Panc1 (cell line): ENCODE measurements at regions not wholly inside any gene's neighbourhood (a gene's known extent, or its start where the extent isn't known, plus 50 kb on each side); places are given as distances from the start of the nearest gene placed in this dataset.

ENCODE experiments used
- ATAC-seq: fragments of 200-7000 bp; cut with Tn5 transposase; 2 replicates; pipeline ENCODE4 v1.9.1; 2020; ENCODE audit warnings: mild to moderate bottlenecking, moderate library complexity
- BruUV-seq: library from RNA; stranded (reverse); fragments of 400-500 nt; replicated peaks from 2 replicates; lab custom pipeline; 2021; lab: Mats Ljungman, UMichigan
- CTCF ChIA-PET: fragments of 300-600 bp; sonication (Branson Sonifier 250); formaldehyde crosslinking; loops from one replicate; lab custom pipeline; 2022; ENCODE audit warnings: antibody characterized with exemption; lab: Charles Lee
- POLR2A ChIA-PET: fragments of 300-600 bp; sonication (Branson Sonifier 250); formaldehyde crosslinking; loops from one replicate; lab custom pipeline; 2022; ENCODE audit warnings: antibody characterized with exemption; lab: Charles Lee
- DNase-seq: peaks from one replicate; pipeline ENCODE4 v3.0.0-alpha.2; 2010; ENCODE audit warnings: low read depth, low spot score
- H3K27ac ChIP-seq: 2 replicates; pipeline ENCODE4 v1.5.1; 2011; ENCODE audit warnings: mild to moderate bottlenecking, low read length, inconsistent platforms
- H3K27me3 ChIP-seq: fragments of 200-500 bp; sonication (Bioruptor generic); 2 replicates; pipeline ENCODE4 v1.6.0; 2014; ENCODE audit warnings: low read length, inconsistent platforms; ENCODE audit not compliant: control insufficient read depth, insufficient read depth
- H3K36me3 ChIP-seq: fragments of 200-500 bp; sonication (Bioruptor generic); 2 replicates; pipeline ENCODE4 v1.5.1; 2014; ENCODE audit warnings: inconsistent platforms, mild to moderate bottlenecking, low read length, moderate library complexity; ENCODE audit not compliant: control insufficient read depth, insufficient read depth
- H3K4me1 ChIP-seq: 2 replicates; pipeline ENCODE4 v1.5.1; 2011; ENCODE audit warnings: inconsistent platforms, mild to moderate bottlenecking, low read length, moderate library complexity; ENCODE audit not compliant: control insufficient read depth, insufficient read depth
- H3K4me3 ChIP-seq, 2 experiments: 2 replicates each; pipeline ENCODE4 v1.5.1; 2011 to 2012; ENCODE audit warnings: low read depth in 2 of 2, low read length in 2 of 2, mild to moderate bottlenecking in 2 of 2, inconsistent platforms in 1 of 2, moderate library complexity in 1 of 2
- H3K9me3 ChIP-seq: fragments of 200-500 bp; sonication (Bioruptor generic); 2 replicates; pipeline ENCODE4 v1.5.1; 2014; ENCODE audit warnings: low read depth, mild to moderate bottlenecking, inconsistent platforms, low read length, moderate library complexity; ENCODE audit not compliant: control insufficient read depth, insufficient read depth
- CTCF ChIP-seq: fragments of 450-650 bp; IDR thresholded peaks from 2 replicates; pipeline ENCODE4 v1.5.1; 2017; ENCODE audit warnings: mild to moderate bottlenecking
- POLR2AphosphoS5 ChIP-seq: IDR thresholded peaks from 2 replicates; pipeline ENCODE4 v1.6.1; 2012; ENCODE audit warnings: mild to moderate bottlenecking, low read depth, low read length, moderate library complexity
- SIN3A ChIP-seq: IDR thresholded peaks from 2 replicates; pipeline ENCODE4 v1.6.1; 2012; ENCODE audit warnings: low read depth, mild to moderate bottlenecking, low read length, moderate library complexity, borderline replicate concordance; ENCODE audit not compliant: insufficient read depth
- TCF7L2 ChIP-seq: IDR thresholded peaks from 2 replicates; pipeline ENCODE4 v1.6.1; 2011; ENCODE audit warnings: mild to moderate bottlenecking, low read depth, low read length, inconsistent platforms
- in situ Hi-C: cut with HindIII; loops from 2 replicates; pipeline ENCODE4 v1.10.0; 2016; ENCODE audit warnings: low sequenced_read_pairs, low pct_unique_long_range_greater_than_20kb
- intact Hi-C: fragments of 100-400 bp; cut with micrococcal nuclease; formaldehyde crosslinking; loops from one replicate; pipeline ENCODE4 v1.10.0; 2022; ENCODE audit not compliant: unreplicated experiment
- TF ChIP-seq, protein P1 (sequence below), 2 experiments: IDR thresholded peaks; 2 replicates each; pipeline ENCODE4 v1.6.1; 2011 to 2012; ENCODE audit warnings: low read depth in 2 of 2, control low read depth in 1 of 2, low read length in 1 of 2, mild to moderate bottlenecking in 1 of 2, moderate library complexity in 1 of 2; ENCODE audit not compliant: insufficient read depth in 1 of 2

DNA sequence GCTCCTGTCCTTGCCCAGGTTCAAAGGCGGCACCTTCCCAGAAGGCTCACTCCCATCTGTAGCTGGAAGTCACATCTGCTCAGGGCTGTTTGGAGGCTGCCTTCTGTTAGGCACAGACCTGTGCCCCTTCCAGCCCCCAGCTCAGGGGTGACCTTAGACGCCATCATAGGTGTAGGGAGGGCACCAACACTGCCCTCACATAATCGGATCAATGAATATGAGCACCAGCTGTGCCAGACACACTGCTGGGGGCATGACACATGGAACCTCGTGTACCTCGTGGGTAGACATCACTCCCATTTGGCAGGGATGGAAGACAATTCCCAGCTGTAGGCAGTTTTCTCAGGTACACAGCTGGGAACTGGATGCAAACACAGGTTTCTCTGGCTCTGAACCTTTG is 220.7 kb upstream of the ASIC2 start:
- BruUV-seq, result no TSS peak
- no peak for DNase-seq
- ChIA-PET CTCF (no interaction called here), POLR2A (no interaction called here)
- Histone ChIP-seq H3K4me1 (no peaks in the 10 kb centered on the region), H3K4me3 (no peak overlapping the region), H3K27me3 (no peaks in the 10 kb centered on the region), H3K9me3 (no peaks in the 10 kb centered on the region), H3K27ac (no peak overlapping the region), H3K36me3 (no peaks in the 10 kb centered on the region)
- ATAC-seq, result no peak
- no peak for TF ChIP-seq POLR2AphosphoS5
- TF ChIP-seq TCF7L2, result no peak
- TF ChIP-seq SIN3A, result no peak
- TF ChIP-seq, protein P1, sequence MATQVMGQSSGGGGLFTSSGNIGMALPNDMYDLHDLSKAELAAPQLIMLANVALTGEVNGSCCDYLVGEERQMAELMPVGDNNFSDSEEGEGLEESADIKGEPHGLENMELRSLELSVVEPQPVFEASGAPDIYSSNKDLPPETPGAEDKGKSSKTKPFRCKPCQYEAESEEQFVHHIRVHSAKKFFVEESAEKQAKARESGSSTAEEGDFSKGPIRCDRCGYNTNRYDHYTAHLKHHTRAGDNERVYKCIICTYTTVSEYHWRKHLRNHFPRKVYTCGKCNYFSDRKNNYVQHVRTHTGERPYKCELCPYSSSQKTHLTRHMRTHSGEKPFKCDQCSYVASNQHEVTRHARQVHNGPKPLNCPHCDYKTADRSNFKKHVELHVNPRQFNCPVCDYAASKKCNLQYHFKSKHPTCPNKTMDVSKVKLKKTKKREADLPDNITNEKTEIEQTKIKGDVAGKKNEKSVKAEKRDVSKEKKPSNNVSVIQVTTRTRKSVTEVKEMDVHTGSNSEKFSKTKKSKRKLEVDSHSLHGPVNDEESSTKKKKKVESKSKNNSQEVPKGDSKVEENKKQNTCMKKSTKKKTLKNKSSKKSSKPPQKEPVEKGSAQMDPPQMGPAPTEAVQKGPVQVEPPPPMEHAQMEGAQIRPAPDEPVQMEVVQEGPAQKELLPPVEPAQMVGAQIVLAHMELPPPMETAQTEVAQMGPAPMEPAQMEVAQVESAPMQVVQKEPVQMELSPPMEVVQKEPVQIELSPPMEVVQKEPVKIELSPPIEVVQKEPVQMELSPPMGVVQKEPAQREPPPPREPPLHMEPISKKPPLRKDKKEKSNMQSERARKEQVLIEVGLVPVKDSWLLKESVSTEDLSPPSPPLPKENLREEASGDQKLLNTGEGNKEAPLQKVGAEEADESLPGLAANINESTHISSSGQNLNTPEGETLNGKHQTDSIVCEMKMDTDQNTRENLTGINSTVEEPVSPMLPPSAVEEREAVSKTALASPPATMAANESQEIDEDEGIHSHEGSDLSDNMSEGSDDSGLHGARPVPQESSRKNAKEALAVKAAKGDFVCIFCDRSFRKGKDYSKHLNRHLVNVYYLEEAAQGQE (IDR thresholded peaks at IDR 0.05; ENCODE audit: insufficient read depth in 1 of 2, low read depth in 2 of 2, low read length in 1 of 2), result no peak
- no peak for TF ChIP-seq CTCF
- intact Hi-C loops, result no loop called here
- in situ Hi-C loops, result no loop called here

- POLR2A ChIA-PET, result no interaction called here
- CTCF ChIA-PET, result no interaction called here
- no peaks in the 10 kb centered on the region for H3K27me3 ChIP-seq
- in situ Hi-C loops, result no loop called here
- H3K36me3 ChIP-seq, result no peaks in the 10 kb centered on the region
- H3K9me3 ChIP-seq, result no peaks in the 10 kb centered on the region
- DNase-seq (no peak), ATAC-seq (no peak)
- intact Hi-C loops, result no loop called here
- TF ChIP-seq, protein P1 (IDR thresholded peaks at IDR 0.05; ENCODE audit: insufficient read depth in 1 of 2, low read depth in 2 of 2, low read length in 1 of 2), result no peak
- TF ChIP-seq SIN3A (no peak), CTCF (no peak), POLR2AphosphoS5 (no peak), TCF7L2 (no peak)
- H3K4me1 ChIP-seq, result no peaks in the 10 kb centered on the region
- H3K27ac ChIP-seq, result no peak overlapping the region
- H3K4me3 ChIP-seq, result no peak overlapping the region
- BruUV-seq, result no TSS peak
Observed at GRCh38 chr17:33514369-33514768, 221.3 kb upstream of the ASIC2 start.
